Tibial nerve (tissue), 4 donors: ENCODE measurements at regions not wholly inside any gene's neighbourhood (a gene's known extent, or its start where the extent isn't known, plus 50 kb on each side); places are given as distances from the start of the nearest gene placed in this dataset.

Source experiments
- DNase-seq, 2 donors: peaks; one replicate each; pipeline ENCODE4 v3.0.0-alpha.2; 2019; ENCODE audit warnings: low spot score in 2 of 2
- H3K27ac ChIP-seq, 4 donors: fragments of 200-600 bp; sonication (generic) in 3 of 4; one replicate each; pipeline ENCODE4 v1.5.1; 2017 to 2019; ENCODE audit warnings: mild to moderate bottlenecking in 1 of 4
- H3K27me3 ChIP-seq, 2 donors: fragments of 200-600 bp; sonication (generic) in 1 of 2; one replicate each; pipeline versions ENCODE4 v1.5.1 to v1.6.0; 2017 to 2019
- H3K36me3 ChIP-seq, 3 donors: fragments of 200-600 bp; sonication (generic); one replicate each; pipeline ENCODE4 v1.5.1; 2018 to 2019
- H3K4me1 ChIP-seq, 4 donors: fragments of 200-600 bp; sonication (generic) in 3 of 4; one replicate each; pipeline ENCODE4 v1.5.1; 2017 to 2019
- H3K4me3 ChIP-seq, 4 donors: fragments of 200-600 bp; sonication (generic) in 3 of 4; one replicate each; pipeline ENCODE4 v1.5.1; 2017 to 2019; ENCODE audit warnings: mild to moderate bottlenecking in 1 of 4, moderate library complexity in 1 of 4
- H3K9me3 ChIP-seq, 4 donors: fragments of 200-600 bp; sonication (generic) in 3 of 4; one replicate each; pipeline ENCODE4 v1.5.1; 2017 to 2019
- EP300 ChIP-seq, 2 donors: sonication (generic); formaldehyde crosslinking; IDR thresholded peaks; one replicate each; pipeline ENCODE4 v1.6.1; 2017; ENCODE audit warnings: antibody characterized with exemption in 2 of 2, mild to moderate bottlenecking in 1 of 2
- POLR2A ChIP-seq, 2 donors: fragments of 450-650 bp; IDR thresholded peaks; one replicate each; pipeline ENCODE4 v1.6.1; 2017; ENCODE audit warnings: antibody characterized with exemption in 2 of 2, mild to moderate bottlenecking in 2 of 2, moderate library complexity in 2 of 2
- WGBS, 2 donors: methylation state at CpG; one replicate each; pipeline ENCODE4 v1.1.5; 2018; 5-methylcytosine and 5-hydroxymethylcytosine counted together
- TF ChIP-seq, protein P1 (sequence below), 5 experiments: fragments of 200-600 bp in 3 of 5; fragments of 450-650 bp in 2 of 5; sonication (generic) in 3 of 5; IDR thresholded peaks; one replicate each; pipeline ENCODE4 v1.5.1; 2016 to 2019; ENCODE audit warnings: antibody characterized with exemption in 5 of 5, mild to moderate bottlenecking in 3 of 5, moderate library complexity in 2 of 5

DNA sequence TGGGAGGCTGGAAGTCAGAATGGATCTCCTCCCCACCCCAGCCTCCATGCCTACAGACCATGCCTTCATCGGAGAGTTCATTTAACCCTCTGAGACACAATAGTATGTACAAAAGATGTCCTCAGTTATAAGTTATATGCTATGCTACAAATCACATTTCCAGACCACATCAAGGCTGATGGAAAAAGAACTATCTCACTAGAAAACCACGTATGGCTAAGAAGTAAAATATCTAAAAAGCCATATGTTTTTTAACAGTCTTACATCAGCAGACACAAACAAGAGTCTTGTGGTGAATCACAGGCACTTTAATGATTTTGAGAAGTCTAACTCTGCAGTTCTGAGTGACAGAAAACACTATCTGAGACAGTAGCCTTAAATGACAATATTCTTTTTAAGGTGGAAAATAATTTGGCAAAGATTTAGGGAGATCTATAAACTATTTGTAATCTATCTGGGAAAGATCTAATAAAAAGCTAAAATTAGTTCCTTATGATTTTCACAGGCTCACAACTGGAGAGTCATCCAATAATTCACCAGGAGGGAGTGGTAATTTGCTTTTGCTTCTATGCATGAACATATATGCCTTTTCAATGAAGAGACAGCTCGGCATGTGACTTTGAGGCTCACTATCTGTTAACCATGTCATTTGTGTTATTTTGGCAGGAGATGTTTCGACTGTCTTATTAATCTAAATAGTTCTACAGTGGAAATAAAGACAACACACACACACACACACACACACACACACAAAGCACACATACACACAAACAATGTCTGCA is 197.5 kb downstream of the IRS1 start:
- Histone ChIP-seq H3K4me1 (no peaks in the 10 kb centered on the region), H3K27me3 (no peaks in the 10 kb centered on the region), H3K36me3 (no peaks in the 10 kb centered on the region), H3K4me3 (no peak overlapping the region), H3K9me3 (no peaks in the 10 kb centered on the region), H3K27ac (no peak overlapping the region)
- DNase-seq = no peak
- 61 to 68% methylated on average over 4 of the region's 4 CpGs for WGBS, 2 donors
- TF ChIP-seq POLR2A (IDR thresholded peaks at IDR 0.05) (no peak), EP300 (IDR thresholded peaks at IDR 0.05) (no peak)
- TF ChIP-seq, protein P1, sequence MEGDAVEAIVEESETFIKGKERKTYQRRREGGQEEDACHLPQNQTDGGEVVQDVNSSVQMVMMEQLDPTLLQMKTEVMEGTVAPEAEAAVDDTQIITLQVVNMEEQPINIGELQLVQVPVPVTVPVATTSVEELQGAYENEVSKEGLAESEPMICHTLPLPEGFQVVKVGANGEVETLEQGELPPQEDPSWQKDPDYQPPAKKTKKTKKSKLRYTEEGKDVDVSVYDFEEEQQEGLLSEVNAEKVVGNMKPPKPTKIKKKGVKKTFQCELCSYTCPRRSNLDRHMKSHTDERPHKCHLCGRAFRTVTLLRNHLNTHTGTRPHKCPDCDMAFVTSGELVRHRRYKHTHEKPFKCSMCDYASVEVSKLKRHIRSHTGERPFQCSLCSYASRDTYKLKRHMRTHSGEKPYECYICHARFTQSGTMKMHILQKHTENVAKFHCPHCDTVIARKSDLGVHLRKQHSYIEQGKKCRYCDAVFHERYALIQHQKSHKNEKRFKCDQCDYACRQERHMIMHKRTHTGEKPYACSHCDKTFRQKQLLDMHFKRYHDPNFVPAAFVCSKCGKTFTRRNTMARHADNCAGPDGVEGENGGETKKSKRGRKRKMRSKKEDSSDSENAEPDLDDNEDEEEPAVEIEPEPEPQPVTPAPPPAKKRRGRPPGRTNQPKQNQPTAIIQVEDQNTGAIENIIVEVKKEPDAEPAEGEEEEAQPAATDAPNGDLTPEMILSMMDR (IDR thresholded peaks at IDR 0.05) = no peak

DNA sequence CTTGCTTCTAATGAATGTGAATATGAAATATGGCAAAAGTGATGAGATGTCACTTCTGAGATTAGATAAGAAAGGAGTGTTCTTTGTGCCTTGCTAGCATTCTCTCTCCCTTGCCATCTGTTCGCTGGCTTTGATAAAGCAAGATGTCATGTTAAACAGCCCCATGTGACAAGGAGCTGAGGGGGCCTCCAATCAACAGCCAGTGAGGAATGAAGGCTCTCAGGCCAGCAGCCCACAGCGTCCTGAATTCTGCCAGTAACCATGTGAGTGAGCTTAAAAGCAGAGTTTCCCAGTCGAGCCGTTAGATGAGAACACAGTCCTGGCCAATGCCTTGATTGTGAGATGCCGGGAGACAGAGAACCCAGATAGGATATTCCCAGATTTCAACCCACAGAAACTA is 198.8 kb downstream of the IRS1 start:
- DNase-seq = no peak
- H3K27ac ChIP-seq = no peak overlapping the region
- H3K4me1 ChIP-seq = no peaks in the 10 kb centered on the region
- no peaks in the 10 kb centered on the region for H3K36me3 ChIP-seq
- TF ChIP-seq, protein P1 (IDR thresholded peaks at IDR 0.05) = no peak
- TF ChIP-seq EP300 (IDR thresholded peaks at IDR 0.05) = no peak
- TF ChIP-seq POLR2A (IDR thresholded peaks at IDR 0.05) = no peak
- no peaks in the 10 kb centered on the region for H3K9me3 ChIP-seq
- no peak overlapping the region for H3K4me3 ChIP-seq
- H3K27me3 ChIP-seq = no peaks in the 10 kb centered on the region
- 89% methylated on average over 5 of the region's 5 CpGs for WGBS, 2 donors

DNA sequence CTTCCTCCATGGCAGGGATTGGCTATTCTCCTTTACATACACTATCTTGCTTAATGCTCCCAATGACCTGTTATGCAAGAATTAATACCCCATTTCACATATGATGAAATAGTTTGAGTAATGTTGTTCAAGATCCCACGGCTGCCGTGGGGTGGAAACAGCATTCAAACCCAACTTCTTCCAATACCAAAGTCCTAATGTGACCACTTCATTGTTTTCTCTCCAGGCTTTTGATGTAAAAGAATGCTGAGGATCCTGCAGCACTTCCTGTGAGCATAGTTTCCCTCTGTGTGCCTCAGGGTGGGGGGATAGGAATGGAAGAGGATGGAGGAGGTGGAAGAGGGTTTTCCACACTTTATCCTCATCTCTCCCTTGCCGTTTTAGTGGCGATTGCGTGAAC is 199.4 kb downstream of the IRS1 start:
- Histone ChIP-seq H3K36me3 (no peaks in the 10 kb centered on the region), H3K27me3 (no peaks in the 10 kb centered on the region), H3K4me1 (no peaks in the 10 kb centered on the region), H3K27ac (no peak overlapping the region), H3K4me3 (no peak overlapping the region), H3K9me3 (no peaks in the 10 kb centered on the region)
- no peak for DNase-seq
- WGBS, 2 donors = 67 to 74% methylated on average over 5 of the region's 5 CpGs
- TF ChIP-seq, protein P1 (IDR thresholded peaks at IDR 0.05) = no peak
- no peak for TF ChIP-seq POLR2A (IDR thresholded peaks at IDR 0.05)
- no peak for TF ChIP-seq EP300 (IDR thresholded peaks at IDR 0.05)

DNA sequence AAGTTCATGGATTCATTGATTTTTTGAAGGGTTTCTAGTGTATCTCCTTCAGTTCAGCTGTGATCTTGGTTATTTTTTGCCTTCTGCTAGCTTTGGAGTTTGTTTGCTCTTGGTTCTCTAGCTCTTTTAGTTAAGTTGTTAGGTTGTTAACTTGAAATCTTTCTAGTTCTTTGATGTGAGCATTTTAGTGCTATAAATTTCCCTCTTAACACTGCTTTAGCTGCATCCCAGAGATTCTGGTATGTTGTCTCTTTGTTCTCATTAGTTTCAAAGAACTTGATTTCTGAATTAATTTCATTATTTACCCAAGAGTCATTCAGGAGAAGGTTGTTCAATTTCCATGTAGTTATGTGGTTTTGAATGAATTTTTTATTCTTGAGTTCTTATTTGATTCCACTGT is 210.6 kb downstream of the IRS1 start:
- H3K4me1 ChIP-seq = no peaks in the 10 kb centered on the region
- no peaks in the 10 kb centered on the region for H3K36me3 ChIP-seq
- TF ChIP-seq, protein P1 (IDR thresholded peaks at IDR 0.05) = no peak
- TF ChIP-seq POLR2A (IDR thresholded peaks at IDR 0.05) (no peak), EP300 (IDR thresholded peaks at IDR 0.05) (no peak)
- peaks cover 0 to 29% (median 5%) of the 10 kb centered on the region in 4 donors for H3K9me3 ChIP-seq
- H3K27ac ChIP-seq = no peak overlapping the region
- H3K4me3 ChIP-seq = no peak overlapping the region
- H3K27me3 ChIP-seq = no peaks in the 10 kb centered on the region
- DNase-seq = no peak

DNA sequence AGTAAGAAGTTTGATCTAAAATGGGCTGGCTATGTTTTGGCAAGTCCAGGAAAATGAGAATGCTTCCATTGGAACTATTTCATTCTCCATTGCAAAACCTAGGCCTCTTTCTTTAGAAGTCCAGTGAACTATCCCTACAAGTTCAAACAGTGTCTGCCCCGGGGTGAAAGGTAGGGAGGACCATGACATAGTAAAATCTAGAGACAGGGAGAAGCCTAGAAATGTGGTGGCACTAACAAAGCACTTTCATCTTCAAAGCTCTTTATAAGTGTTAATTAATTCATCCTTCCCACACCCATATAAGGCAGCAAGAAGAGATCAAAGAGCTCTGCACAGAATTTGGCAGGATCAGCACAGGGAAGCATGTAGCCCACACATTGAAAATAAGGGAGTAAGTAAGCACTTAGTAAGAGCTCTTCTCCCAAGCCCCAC is 214.5 kb downstream of the IRS1 start:
- H3K27ac ChIP-seq = no peak overlapping the region
- no peaks in the 10 kb centered on the region for H3K4me1 ChIP-seq
- no peaks in the 10 kb centered on the region for H3K36me3 ChIP-seq
- WGBS, 2 donors = 70 to 86% methylated on average over 1 of the region's 1 CpG
- H3K9me3 ChIP-seq = peaks cover 0 to 29% (median 5%) of the 10 kb centered on the region in 4 donors
- no peak for TF ChIP-seq POLR2A (IDR thresholded peaks at IDR 0.05)
- TF ChIP-seq, protein P1 (IDR thresholded peaks at IDR 0.05) = no peak
- TF ChIP-seq EP300 (IDR thresholded peaks at IDR 0.05) = no peak
- H3K27me3 ChIP-seq = no peaks in the 10 kb centered on the region
- H3K4me3 ChIP-seq = no peak overlapping the region
- DNase-seq = no peak
